LNCaP clone FGC (cell line): ENCODE measurements at regions not wholly inside any gene's neighbourhood (a gene's known extent, or its start where the extent isn't known, plus 50 kb on each side); places are given as distances from the start of the nearest gene placed in this dataset.

Experiments used
- DNase-seq: peaks from one replicate; pipeline ENCODE4 v3.0.0-alpha.2; 2011; ENCODE audit warnings: low read depth
- H3K4me3 ChIP-seq: 2 replicates; pipeline ENCODE4 v1.5.1; 2011; ENCODE audit warnings: mild to moderate bottlenecking, low read depth, low read length, control low read depth
- TF ChIP-seq, protein P1 (sequence below): IDR thresholded peaks from 2 replicates; pipeline ENCODE4 v1.5.1; 2012; ENCODE audit warnings: mild to moderate bottlenecking; ENCODE audit not compliant: control insufficient read depth, insufficient read depth; ENCODE audit errors: extremely low read depth

DNA sequence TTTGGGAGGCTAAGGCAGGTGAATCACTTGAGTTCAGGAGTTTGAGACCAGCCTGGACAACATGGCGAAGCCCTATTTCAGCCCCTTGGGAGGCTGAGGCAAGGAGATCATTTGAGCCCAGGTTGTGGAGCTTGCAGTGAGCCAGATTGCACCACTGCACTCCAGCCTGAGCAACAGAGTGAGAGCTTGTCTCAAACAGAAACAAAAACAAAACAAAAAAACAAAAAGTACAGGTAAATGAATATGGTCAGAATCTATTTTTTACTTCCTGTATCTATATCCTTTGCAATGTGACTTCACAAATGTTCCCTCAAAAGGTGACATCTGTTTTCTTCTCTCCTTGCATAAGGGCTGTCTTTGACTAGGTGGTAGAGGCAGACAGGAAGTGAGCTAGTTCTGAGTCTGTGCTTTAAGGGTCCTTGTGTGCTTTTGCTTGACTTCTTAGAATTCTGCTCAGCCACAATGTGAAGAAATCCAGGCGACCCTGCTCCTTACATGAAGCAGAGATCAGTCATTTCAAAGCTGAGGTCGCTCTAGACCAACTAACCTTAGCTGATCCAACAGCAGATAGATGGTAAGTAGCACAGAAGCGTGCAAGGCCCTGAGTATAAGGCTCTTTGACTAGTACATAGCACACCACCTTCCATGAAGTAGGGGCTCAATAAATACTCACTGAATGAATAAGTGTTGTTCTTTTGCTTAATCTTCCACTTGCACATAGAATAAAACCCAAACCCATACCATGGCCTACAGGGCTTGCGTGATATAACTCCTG, 423.2 kb upstream of the PCDH15 start:
- no peak for DNase-seq
- H3K4me3 ChIP-seq = no peak overlapping the region
- TF ChIP-seq, protein P1, sequence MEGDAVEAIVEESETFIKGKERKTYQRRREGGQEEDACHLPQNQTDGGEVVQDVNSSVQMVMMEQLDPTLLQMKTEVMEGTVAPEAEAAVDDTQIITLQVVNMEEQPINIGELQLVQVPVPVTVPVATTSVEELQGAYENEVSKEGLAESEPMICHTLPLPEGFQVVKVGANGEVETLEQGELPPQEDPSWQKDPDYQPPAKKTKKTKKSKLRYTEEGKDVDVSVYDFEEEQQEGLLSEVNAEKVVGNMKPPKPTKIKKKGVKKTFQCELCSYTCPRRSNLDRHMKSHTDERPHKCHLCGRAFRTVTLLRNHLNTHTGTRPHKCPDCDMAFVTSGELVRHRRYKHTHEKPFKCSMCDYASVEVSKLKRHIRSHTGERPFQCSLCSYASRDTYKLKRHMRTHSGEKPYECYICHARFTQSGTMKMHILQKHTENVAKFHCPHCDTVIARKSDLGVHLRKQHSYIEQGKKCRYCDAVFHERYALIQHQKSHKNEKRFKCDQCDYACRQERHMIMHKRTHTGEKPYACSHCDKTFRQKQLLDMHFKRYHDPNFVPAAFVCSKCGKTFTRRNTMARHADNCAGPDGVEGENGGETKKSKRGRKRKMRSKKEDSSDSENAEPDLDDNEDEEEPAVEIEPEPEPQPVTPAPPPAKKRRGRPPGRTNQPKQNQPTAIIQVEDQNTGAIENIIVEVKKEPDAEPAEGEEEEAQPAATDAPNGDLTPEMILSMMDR = no peak

DNA sequence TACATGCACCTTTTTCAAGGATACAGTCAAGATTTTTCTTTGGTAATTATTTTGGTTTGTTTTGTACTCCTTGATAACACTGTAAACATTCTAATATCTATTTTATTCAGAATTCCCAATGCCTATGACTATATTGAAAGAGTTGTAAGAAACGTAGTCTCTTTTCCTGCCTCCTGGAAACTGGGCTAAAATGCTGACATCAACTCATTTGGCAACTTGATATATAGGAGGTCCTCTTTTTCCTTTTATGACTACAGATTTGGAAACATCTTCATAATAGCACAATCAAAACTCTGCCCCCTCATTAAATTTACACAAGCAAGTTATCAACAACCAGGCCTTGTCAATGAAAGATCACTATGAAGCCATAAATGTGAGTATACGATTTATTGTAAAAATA, 422.3 kb upstream of the PCDH15 start:
- H3K4me3 ChIP-seq = no peak overlapping the region
- DNase-seq = no peak
- TF ChIP-seq, protein P1 = no peak

DNA sequence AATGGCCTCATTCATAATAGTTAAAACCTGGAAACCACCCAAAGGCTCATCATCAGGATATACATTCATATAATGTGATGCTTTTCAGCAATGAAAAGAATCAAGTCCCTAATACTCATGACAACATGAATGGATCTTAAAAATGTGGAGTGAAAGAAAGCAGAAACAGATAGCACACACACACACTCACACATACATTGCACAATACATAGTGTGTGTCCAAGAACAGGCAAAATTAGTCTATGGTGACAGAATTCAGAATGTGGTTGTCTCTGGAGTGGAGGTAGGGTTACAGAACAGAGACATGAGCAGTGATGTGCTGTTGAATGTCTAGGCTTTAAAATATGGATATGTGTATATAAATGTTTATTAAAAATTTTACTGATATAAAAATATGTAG, 419.9 kb upstream of the PCDH15 start:
- no peak overlapping the region for H3K4me3 ChIP-seq
- DNase-seq = no peak
- TF ChIP-seq, protein P1 = no peak

DNA sequence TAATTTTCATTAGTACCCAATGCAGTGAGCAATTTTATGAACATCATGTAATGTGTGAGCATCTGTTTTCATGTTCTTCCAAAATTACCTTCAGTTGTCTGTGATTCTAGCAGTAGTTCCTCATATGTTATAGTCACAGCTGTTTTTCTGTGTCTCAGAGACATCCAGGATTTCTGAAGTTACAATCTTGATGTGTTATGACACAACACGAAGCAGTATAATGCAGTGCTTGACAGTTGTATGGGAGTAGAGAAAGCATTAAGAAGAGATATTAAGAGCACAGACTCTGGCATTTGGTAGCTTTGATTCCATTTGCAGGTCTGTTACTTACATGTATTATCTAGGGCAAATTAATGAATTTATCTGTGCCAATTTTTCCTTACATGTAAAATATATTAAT, 414.7 kb upstream of the PCDH15 start:
- H3K4me3 ChIP-seq = no peak overlapping the region
- no peak for DNase-seq
- TF ChIP-seq, protein P1 = no peak

DNA sequence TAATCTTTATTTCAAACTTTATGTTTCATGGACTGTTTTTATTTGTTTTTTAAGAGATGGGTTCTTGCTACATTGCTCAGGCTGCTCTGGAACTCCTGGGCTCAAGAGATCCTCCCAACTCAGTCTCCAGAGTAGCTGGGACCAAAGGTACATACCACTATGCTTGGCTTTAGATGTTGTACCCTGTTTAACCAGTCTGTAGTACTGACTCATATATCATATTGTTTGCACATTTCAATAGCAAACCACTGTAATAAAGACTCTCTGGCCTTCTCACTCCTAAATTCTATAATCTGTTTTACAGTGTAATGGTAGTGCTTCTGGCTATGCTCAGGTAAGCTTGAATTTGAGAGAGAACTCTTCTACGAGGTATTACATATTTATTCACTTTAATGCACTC, 413.6 kb upstream of the PCDH15 start:
- DNase-seq = no peak
- TF ChIP-seq, protein P1 = no peak
- H3K4me3 ChIP-seq = no peak overlapping the region

DNA sequence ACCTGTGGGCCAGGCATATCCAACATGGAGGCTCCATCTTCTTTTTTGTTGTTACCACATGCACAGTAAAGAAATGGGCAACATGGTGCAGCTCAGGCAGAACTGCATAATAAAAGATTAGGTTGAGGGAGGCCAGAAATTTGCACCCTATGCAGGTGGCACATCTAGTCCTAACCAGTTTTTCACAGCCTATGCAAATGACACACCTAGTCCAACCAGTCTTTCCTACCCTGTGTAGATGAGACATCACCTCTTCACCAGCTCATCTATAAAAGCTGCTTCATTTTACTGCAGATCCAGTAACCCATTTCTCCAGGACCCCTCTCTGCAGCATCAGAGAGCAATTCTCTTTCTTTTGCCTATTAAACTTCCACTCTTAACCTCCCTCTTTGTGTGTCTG, 411.0 kb upstream of the PCDH15 start:
- DNase-seq = no peak
- TF ChIP-seq, protein P1 = no peak
- no peak overlapping the region for H3K4me3 ChIP-seq

DNA sequence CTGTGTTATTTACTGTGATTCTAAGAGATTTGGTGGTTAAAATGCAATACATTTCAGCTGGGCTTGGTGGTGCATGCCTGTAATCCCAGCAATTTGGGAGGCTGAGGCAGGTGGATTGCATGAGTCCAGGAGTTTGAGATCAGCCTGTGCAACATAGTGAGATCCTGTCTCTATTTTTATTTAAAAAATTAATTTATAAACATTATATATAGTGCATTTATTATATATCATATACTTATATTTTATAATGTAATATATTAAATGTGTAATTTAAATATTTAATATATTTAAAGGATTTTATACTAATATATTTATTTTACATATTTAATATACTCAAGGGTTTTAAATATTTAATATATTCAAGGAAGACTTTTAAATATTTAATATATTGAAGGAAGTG, 402.8 kb upstream of the PCDH15 start:
- no peak overlapping the region for H3K4me3 ChIP-seq
- TF ChIP-seq, protein P1 = no peak
- no peak for DNase-seq
